A172 (cell line): ENCODE measurements at regions not wholly inside any gene's neighbourhood (a gene's known extent, or its start where the extent isn't known, plus 50 kb on each side); places are given as distances from the start of the nearest gene placed in this dataset.

Experiments used
- DNase-seq: peaks from one replicate; pipeline ENCODE4 v3.0.0-alpha.2; 2015; ENCODE audit warnings: low spot score

GRCh38 chr12:114018669-114019068 lies 52.5 kb upstream of the RBM19 start:
- DNase-seq = peak; percentile 22
